GM12875 (cell line): ENCODE measurements at regions not wholly inside any gene's neighbourhood (a gene's known extent, or its start where the extent isn't known, plus 50 kb on each side); places are given as distances from the start of the nearest gene placed in this dataset.

Source experiments
- H3K4me3 ChIP-seq: one replicate; pipeline ENCODE4 v1.5.1; 2011; ENCODE audit warnings: low read depth, low read length, control low read depth
- TF ChIP-seq, protein P1 (sequence below): IDR thresholded peaks from 2 replicates; pipeline ENCODE4 v1.5.1; 2011; ENCODE audit warnings: low read depth, mild to moderate bottlenecking, control low read depth, inconsistent platforms, low read length, moderate library complexity, borderline replicate concordance; ENCODE audit not compliant: insufficient read depth

DNA sequence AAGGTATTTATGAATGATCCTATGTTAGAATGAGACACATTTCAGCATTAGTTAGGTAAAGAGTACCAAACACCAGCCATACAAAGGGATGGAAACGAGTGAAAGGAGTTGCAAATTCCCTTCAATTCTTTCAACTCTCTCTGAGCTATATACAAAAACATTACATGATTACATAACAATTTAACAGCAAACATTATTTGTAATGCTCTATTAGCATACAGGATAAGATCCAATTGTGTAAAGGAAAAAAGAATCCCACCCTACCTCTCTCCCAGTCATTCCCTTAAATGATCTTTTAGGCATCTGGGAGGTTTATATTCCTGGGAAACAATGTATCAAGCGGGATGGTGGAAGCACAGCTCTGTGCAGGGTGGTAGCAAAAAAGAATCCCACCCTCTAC, 117.9 kb downstream of the RHOU start:
- TF ChIP-seq, protein P1, sequence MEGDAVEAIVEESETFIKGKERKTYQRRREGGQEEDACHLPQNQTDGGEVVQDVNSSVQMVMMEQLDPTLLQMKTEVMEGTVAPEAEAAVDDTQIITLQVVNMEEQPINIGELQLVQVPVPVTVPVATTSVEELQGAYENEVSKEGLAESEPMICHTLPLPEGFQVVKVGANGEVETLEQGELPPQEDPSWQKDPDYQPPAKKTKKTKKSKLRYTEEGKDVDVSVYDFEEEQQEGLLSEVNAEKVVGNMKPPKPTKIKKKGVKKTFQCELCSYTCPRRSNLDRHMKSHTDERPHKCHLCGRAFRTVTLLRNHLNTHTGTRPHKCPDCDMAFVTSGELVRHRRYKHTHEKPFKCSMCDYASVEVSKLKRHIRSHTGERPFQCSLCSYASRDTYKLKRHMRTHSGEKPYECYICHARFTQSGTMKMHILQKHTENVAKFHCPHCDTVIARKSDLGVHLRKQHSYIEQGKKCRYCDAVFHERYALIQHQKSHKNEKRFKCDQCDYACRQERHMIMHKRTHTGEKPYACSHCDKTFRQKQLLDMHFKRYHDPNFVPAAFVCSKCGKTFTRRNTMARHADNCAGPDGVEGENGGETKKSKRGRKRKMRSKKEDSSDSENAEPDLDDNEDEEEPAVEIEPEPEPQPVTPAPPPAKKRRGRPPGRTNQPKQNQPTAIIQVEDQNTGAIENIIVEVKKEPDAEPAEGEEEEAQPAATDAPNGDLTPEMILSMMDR, result no peak
- H3K4me3 ChIP-seq, result no peak overlapping the region

DNA sequence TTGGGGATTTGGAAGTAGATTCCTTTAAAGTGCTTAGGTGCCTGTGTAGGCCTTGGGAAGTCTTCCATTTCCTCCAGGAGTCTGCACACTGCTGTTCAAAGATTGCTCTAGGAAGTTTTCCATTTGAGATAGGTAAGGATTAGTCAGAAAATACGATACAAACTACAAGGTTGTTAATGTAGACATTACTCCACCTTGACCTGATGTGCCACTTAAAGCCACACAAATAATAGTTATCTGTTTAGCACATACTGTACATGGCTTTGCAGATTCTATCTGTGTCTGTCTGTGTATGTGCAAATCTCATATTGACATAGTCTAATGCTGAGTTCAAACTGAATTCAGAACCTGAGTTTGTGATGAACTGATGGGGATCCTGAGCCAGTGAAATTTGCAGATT, 118.4 kb downstream of the RHOU start:
- no peak overlapping the region for H3K4me3 ChIP-seq
- TF ChIP-seq, protein P1, result no peak

DNA sequence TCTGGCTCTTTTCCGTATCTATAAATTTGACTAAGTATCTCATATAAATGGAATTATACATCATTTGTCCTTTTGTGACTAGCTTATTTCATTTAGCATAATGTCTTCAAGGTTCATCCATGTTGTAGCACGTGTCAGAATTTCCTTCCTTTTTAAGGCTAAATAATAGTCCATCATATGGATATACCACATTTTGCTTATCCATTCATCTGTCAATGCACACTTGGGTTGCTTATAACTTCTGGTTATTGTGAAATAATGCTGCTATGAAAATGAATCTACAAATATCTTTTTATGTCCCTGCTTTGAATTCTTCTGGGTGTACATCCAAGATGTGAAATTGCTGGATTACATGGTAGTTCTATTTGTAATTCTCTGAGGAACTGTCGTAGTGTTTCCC, 119.6 kb downstream of the RHOU start:
- TF ChIP-seq, protein P1, result no peak
- no peak overlapping the region for H3K4me3 ChIP-seq

DNA sequence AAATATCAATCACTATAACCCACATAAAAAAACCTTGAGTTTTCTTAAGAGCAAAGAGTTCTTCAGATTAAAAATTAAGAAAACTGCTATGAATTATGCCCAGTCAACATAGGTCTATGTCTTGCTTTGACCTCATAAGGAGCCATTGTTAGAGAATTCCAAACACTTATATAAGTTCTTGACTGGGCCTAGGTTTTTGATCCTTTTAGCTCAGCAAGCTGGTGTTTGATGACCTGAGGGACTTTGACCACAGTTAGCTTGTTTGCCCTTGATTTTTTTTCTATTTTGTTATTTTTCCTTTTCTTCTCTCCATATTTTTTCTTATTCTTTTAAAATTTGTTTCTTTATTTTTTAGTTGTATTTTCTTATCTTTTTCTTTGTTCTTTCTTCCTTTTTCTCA, 122.3 kb downstream of the RHOU start:
- TF ChIP-seq, protein P1, result no peak
- no peak overlapping the region for H3K4me3 ChIP-seq

DNA sequence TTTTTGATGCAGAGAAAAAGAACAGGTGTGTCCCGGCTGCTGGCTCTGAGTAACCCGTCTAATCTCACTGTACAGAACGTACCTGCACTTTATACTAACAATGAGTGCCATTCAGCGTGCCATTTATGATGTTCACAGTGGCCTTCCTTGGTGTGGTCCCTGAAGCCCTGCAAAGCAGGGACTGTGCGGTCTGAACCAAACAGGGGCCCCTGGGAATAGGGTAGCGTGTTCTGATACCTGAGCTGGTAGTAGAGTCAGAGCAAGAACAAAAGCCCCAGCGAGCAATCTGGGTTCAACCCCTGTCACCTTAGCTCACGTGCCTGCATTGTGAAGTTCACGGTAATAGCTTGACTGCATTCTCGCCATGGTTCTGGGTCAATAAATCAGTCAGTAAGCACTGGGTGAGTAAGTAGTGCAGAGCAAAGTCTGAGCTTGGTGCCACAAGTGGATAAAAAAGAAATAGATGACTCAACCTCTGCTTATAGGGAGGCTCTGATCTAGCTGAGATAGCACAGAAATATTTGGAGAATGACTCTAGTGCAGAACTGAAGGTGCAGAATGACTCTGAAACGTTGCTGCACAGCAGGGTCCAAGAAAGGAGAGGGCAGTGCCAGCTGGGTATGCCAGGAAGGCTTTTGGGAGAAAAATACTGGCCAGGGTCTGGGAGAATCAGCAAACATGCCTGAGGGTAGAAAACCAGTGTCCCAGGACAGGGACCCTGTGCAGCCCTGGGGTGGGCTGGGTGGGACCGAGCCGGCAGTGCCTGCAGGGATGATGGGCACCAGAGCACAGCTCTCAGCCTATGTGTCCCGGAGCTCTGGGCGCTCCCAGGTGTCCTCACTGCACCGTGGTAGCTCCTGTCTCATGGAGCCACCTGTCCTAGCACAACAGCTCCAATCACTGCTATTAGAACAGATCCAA, 125.9 kb downstream of the RHOU start:
- no peak overlapping the region for H3K4me3 ChIP-seq
- TF ChIP-seq, protein P1, result no peak

DNA sequence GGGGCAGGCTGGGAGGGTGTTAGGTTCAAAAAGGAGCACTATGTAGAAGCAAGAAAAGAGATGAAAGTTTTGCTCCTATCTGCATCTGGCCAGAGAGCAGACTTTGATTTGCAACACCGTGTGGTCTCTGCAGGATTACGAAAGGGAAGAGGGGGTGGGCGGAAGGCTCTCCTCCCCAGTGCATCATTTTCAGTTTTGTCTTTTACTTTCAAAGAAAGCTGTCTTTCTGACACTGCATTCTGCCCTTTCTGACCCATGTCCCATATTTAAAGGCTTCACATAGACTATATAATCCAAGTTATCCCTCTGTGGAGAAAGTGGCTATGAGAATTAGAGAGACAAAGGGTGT, 126.5 kb downstream of the RHOU start:
- TF ChIP-seq, protein P1, result no peak
- no peak overlapping the region for H3K4me3 ChIP-seq
